Activated naive CD4-positive, alpha-beta T cell treated with anti-CD3 and anti-CD28 coated beads for 36 hours (primary cell): ENCODE measurements at regions not wholly inside any gene's neighbourhood (a gene's known extent, or its start where the extent isn't known, plus 50 kb on each side); places are given as distances from the start of the nearest gene placed in this dataset.

ENCODE experiments used
- CTCF ChIA-PET: fragments of 350-600 bp; sonication (Branson Sonifier 250); formaldehyde crosslinking; loops from one replicate; lab custom pipeline; 2021; ENCODE audit warnings: antibody characterized with exemption; lab: Charles Lee
- DNase-seq: peaks from one replicate; pipeline ENCODE4 v3.0.0-alpha.2; 2020
- H3K27ac Mint-ChIP-seq: one replicate; pipeline ENCODE4 v1.8.0; 2021; ENCODE audit warnings: mild to moderate bottlenecking, mixed read lengths
- H3K27me3 Mint-ChIP-seq: one replicate; pipeline ENCODE4 v1.8.0; 2021; ENCODE audit warnings: low read depth, mixed read lengths
- H3K36me3 Mint-ChIP-seq: one replicate; pipeline ENCODE4 v1.8.0; 2021; ENCODE audit warnings: low read depth, mixed read lengths
- H3K4me1 Mint-ChIP-seq: one replicate; pipeline ENCODE4 v1.8.0; 2021; ENCODE audit warnings: low read depth, mixed read lengths
- H3K4me3 Mint-ChIP-seq: one replicate; pipeline ENCODE4 v1.8.0; 2021; ENCODE audit warnings: mild to moderate bottlenecking, moderate library complexity, mixed read lengths
- H3K9me3 Mint-ChIP-seq: one replicate; pipeline ENCODE4 v1.8.0; 2021; ENCODE audit warnings: mixed read lengths
- intact Hi-C: fragments of 100-400 bp; cut with micrococcal nuclease; formaldehyde crosslinking; loops from one replicate; pipeline ENCODE4 v1.15.1; 2023

DNA sequence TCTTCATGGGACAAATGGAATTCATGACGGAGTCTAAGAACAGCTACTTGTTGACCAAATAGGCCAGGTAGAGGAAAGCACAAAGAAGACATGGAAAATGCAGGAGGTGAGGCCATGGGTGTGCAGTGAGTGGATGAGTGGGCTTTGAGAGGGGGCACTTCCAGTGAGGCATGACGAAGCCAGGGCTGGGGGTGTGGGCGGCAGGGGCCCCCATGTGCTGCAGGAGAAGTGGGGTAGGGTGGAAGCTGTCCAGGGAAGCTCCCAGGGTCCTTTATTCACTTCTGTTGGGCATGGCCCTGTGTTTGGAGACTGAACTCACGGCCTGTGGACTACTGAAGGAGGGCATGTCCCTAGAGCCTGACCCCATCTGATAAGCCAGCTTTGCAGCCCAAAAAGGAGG lies 127.6 kb upstream of the SLC25A48 start:
- H3K36me3 Mint-ChIP-seq: no peaks in the 10 kb centered on the region
- no peak for DNase-seq
- peaks cover 2% of the 10 kb centered on the region for H3K27me3 Mint-ChIP-seq
- intact Hi-C loops: no loop called here
- CTCF ChIA-PET: no interaction called here
- H3K4me3 Mint-ChIP-seq: no peak overlapping the region
- no peak overlapping the region for H3K27ac Mint-ChIP-seq
- no peaks in the 10 kb centered on the region for H3K4me1 Mint-ChIP-seq
- H3K9me3 Mint-ChIP-seq: no peaks in the 10 kb centered on the region

- intact Hi-C loops: no loop called here
- H3K27ac Mint-ChIP-seq: no peak overlapping the region
- H3K4me3 Mint-ChIP-seq: no peak overlapping the region
- no peaks in the 10 kb centered on the region for H3K36me3 Mint-ChIP-seq
- CTCF ChIA-PET: no interaction called here
- no peaks in the 10 kb centered on the region for H3K4me1 Mint-ChIP-seq
- DNase-seq: no peak
- no peaks in the 10 kb centered on the region for H3K9me3 Mint-ChIP-seq
- H3K27me3 Mint-ChIP-seq: peaks cover 2% of the 10 kb centered on the region
Measured at GRCh38 chr5:135706474-135706873, 127.7 kb upstream of the CXCL14 start.

DNA sequence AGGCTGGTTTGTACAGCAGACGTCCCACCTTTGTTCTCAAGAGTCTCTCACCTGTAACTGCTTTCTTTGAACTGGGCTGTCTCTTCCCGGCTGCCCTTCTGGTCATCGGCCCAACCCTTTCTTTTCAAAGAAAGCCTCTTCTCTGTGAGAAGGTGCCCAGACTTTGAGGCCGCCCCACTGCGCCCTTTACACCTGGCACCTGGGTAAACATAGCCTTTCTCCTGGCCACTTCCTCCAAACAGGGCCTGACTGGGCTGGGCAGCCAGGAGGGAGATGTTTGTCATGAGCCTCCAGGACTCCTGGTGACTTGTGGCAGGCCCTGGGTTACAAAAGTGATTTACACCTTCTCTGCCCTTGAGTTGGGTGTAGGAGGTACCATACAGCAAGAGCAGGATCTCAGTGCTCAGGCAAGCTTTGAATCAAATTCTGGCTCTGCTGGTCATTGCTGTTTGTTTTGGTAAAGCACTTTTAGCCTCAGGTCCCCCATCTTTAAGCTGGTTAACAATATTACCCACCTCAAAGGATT lies 127.2 kb upstream of the CXCL14 start:
- Mint-ChIP-seq H3K4me3 (no peak overlapping the region), H3K9me3 (no peaks in the 10 kb centered on the region), H3K4me1 (no peaks in the 10 kb centered on the region), H3K27me3 (peaks cover 2% of the 10 kb centered on the region), H3K27ac (no peak overlapping the region), H3K36me3 (no peaks in the 10 kb centered on the region)
- intact Hi-C loops: no loop called here
- CTCF ChIA-PET: no interaction called here
- DNase-seq: no peak

DNA sequence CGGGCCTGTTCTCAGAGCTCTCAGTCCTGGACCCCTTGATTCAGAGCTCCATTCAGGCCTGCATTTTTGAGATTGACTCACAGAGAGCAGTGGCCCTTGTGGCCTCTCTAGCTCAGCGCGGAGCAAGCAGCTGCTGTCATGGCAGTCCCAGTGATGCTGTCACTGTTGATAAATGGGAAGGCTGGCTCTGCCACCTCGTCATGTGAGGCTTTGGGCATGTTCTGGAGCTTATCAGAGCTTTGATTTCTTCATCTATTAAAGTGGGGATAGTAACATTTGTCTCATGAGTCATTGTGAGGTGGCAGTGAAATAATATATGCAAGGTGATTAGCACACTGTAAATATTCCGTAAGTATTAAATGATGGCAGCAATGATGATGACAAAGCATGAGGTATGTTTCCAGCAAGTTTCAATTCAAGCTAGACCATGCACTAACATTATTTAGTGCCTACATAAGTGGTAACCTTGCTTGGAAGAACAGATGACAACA lies 126.4 kb upstream of the CXCL14 start:
- intact Hi-C loops: no loop called here

GRCh38 chr5:135704616-135705015 lies 125.8 kb upstream of the CXCL14 start:
- H3K36me3 Mint-ChIP-seq: no peaks in the 10 kb centered on the region

More for the DNA sequence above, 126.4 kb upstream of the CXCL14 start:
- no peak overlapping the region for H3K27ac Mint-ChIP-seq
- no peaks in the 10 kb centered on the region for H3K4me1 Mint-ChIP-seq
- H3K4me3 Mint-ChIP-seq: no peak overlapping the region
- CTCF ChIA-PET: interaction anchor here (1.5 kb wide), 1 partner anchor 144 kb away, joined by 3 read pairs; no protein-coding TSS in a partner anchor
- DNase-seq: no peak
- peaks cover 2% of the 10 kb centered on the region for H3K27me3 Mint-ChIP-seq
- no peaks in the 10 kb centered on the region for H3K36me3 Mint-ChIP-seq
- no peaks in the 10 kb centered on the region for H3K9me3 Mint-ChIP-seq

GRCh38 chr5:135703016-135703550 lies 124.3 kb upstream of the CXCL14 start:
- Mint-ChIP-seq H3K27ac (no peak overlapping the region), H3K36me3 (no peaks in the 10 kb centered on the region), H3K9me3 (no peaks in the 10 kb centered on the region), H3K4me1 (no peaks in the 10 kb centered on the region), H3K4me3 (no peak overlapping the region), H3K27me3 (no peaks in the 10 kb centered on the region)
- intact Hi-C loops: no loop called here
- CTCF ChIA-PET: no interaction called here
- no peak for DNase-seq

More at GRCh38 chr5:135704616-135705015, 125.8 kb upstream of the CXCL14 start:
- no peak for DNase-seq
- no peak overlapping the region for H3K4me3 Mint-ChIP-seq
- intact Hi-C loops: no loop called here
- no peak overlapping the region for H3K27ac Mint-ChIP-seq
- CTCF ChIA-PET: interaction anchor here (1.5 kb wide), 1 partner anchor 144 kb away, joined by 3 read pairs; no protein-coding TSS in a partner anchor
- H3K9me3 Mint-ChIP-seq: no peaks in the 10 kb centered on the region
- no peaks in the 10 kb centered on the region for H3K4me1 Mint-ChIP-seq
- peaks cover 2% of the 10 kb centered on the region for H3K27me3 Mint-ChIP-seq

- no peaks in the 10 kb centered on the region for H3K9me3 Mint-ChIP-seq
- CTCF ChIA-PET: no interaction called here
- intact Hi-C loops: no loop called here
- DNase-seq: no peak
- no peaks in the 10 kb centered on the region for H3K4me1 Mint-ChIP-seq
- no peaks in the 10 kb centered on the region for H3K27me3 Mint-ChIP-seq
- no peak overlapping the region for H3K4me3 Mint-ChIP-seq
- H3K27ac Mint-ChIP-seq: no peak overlapping the region
- H3K36me3 Mint-ChIP-seq: no peaks in the 10 kb centered on the region
Measured at GRCh38 chr5:135702191-135702590, 123.4 kb upstream of the CXCL14 start.

DNA sequence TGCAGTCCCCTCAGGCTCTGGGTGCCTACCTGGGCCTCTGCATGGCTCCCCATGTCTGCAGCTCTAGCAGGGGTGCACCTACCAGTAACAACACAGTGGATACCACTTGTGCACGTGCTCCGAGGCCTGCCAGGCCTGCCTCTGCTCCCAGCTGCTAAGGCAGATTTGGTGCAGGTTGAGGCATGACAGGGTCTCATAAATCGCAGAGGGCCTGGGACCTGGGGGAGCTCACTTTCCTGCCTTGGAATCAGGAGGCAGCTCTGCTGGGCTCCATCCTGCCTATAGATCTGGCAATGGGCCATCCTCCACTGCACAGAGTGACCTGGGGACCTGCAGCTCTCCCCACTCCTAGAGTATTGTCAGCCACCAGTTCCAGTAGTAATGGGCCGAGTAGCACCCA lies 121.9 kb upstream of the CXCL14 start:
- no peaks in the 10 kb centered on the region for H3K27me3 Mint-ChIP-seq
- intact Hi-C loops: no loop called here

GRCh38 chr5:135697959-135698345 lies 119.2 kb upstream of the CXCL14 start:
- Mint-ChIP-seq H3K27ac (no peak overlapping the region), H3K4me1 (no peaks in the 10 kb centered on the region), H3K4me3 (no peak overlapping the region), H3K27me3 (no peaks in the 10 kb centered on the region), H3K36me3 (no peaks in the 10 kb centered on the region), H3K9me3 (no peaks in the 10 kb centered on the region)
- intact Hi-C loops: no loop called here
- CTCF ChIA-PET: no interaction called here
- DNase-seq: no peak

More for the DNA sequence above, 121.9 kb upstream of the CXCL14 start:
- Mint-ChIP-seq H3K36me3 (no peaks in the 10 kb centered on the region), H3K27ac (no peak overlapping the region), H3K4me1 (no peaks in the 10 kb centered on the region), H3K9me3 (no peaks in the 10 kb centered on the region), H3K4me3 (no peak overlapping the region)
- DNase-seq: no peak
- CTCF ChIA-PET: no interaction called here

- no peak overlapping the region for H3K27ac Mint-ChIP-seq
- CTCF ChIA-PET: no interaction called here
- intact Hi-C loops: no loop called here
- H3K4me1 Mint-ChIP-seq: no peaks in the 10 kb centered on the region
- H3K36me3 Mint-ChIP-seq: no peaks in the 10 kb centered on the region
- H3K4me3 Mint-ChIP-seq: no peak overlapping the region
- H3K27me3 Mint-ChIP-seq: peaks cover under 1% of the 10 kb centered on the region
- H3K9me3 Mint-ChIP-seq: no peaks in the 10 kb centered on the region
- no peak for DNase-seq
Measured at GRCh38 chr5:135697251-135697958, 118.6 kb upstream of the CXCL14 start.

DNA sequence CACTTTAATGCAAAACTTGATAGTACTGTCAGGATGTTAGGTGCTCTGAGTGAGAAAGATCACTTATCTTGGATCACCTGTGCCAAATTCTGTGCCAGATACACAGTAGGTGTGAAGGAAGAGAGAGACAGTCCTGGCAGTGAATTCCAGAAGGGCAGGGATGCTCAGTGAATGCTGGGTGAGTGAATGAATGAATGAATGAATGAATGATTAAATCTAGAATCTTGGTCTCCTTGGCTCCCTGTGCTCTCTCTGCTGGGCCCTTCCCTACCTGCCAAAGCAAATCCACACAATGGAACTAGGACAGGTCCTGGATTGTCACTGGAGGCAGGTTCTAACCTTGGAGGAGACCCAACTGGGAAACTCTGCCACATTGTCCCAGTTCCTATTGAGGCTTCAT lies 117.5 kb upstream of the CXCL14 start:
- no peaks in the 10 kb centered on the region for H3K4me1 Mint-ChIP-seq
- H3K9me3 Mint-ChIP-seq: no peaks in the 10 kb centered on the region
- no peak overlapping the region for H3K4me3 Mint-ChIP-seq
- no peaks in the 10 kb centered on the region for H3K36me3 Mint-ChIP-seq
- no peak for DNase-seq
- peaks cover 3% of the 10 kb centered on the region for H3K27me3 Mint-ChIP-seq
- intact Hi-C loops: no loop called here
- no peak overlapping the region for H3K27ac Mint-ChIP-seq
- CTCF ChIA-PET: no interaction called here

GRCh38 chr5:135695656-135696313 lies 117.0 kb upstream of the CXCL14 start:
- H3K4me3 Mint-ChIP-seq: no peak overlapping the region
- no peak overlapping the region for H3K27ac Mint-ChIP-seq
- CTCF ChIA-PET: no interaction called here
- H3K4me1 Mint-ChIP-seq: no peaks in the 10 kb centered on the region
- no peak for DNase-seq
- H3K36me3 Mint-ChIP-seq: no peaks in the 10 kb centered on the region
- intact Hi-C loops: no loop called here
- peaks cover 3% of the 10 kb centered on the region for H3K27me3 Mint-ChIP-seq
- no peaks in the 10 kb centered on the region for H3K9me3 Mint-ChIP-seq
